ENCODE measurements at regions not wholly inside any gene's neighbourhood (a gene's known extent, or its start where the extent isn't known, plus 50 kb on each side); places are given as distances from the start of the nearest gene placed in this dataset.

DNA sequence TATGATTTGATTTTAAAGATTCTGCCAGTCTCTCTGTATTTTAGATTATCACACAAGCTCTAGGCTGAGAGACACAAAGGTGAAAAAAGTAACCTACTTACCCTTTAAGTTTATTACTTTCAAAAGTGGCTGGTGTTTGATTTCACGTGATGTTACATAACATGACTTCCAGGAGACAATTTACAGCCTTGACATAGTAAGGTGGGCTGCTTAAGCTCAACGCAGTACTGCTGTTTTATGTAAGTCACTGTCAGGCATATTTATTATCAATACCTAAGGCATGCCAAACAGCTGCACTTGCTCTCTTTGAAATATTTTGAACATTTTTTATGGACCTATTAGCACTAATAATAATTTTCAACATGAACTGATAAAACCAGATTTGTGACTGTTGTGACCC is 451.5 kb upstream of the FAM241A start:
- in situ Hi-C loops (cut with MboI; ENCODE audit: low pct_unique_long_range_greater_than_20kb in 2 of 9, low sequenced_read_pairs in 9 of 9, unreplicated experiment in 9 of 9) = no loop called here
- ATAC-seq (replicated peaks in 6 of 8) = no peak
- WGBS, 10 experiments = 58 to 100% (median 80%) methylated on average over 1 to 2 of the region's 2 CpGs
- Histone ChIP-seq H3K27ac (no peak overlapping the region), H3K4me1 (replicated peaks in 1 of 2) (no peaks in the 10 kb centered on the region), H3K4me3 (no peak overlapping the region)

DNA sequence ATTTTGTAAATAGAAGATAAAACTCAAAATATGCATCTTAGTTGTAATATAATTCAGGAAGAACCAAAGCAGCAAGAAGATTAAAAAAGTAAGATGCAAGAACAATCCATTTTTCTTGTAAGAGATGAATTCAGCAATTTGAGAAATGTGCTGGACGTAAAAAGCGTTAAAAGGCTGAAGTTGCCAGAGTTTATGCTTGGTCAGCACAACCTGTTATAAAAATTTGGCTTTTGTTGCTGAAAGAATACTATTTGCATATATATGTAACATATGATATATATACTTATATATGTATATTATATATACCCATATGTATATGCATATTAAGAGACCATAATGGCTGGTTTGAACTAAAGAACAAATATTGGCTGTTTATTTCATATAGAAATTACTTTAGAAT is 449.6 kb upstream of the FAM241A start:
- Histone ChIP-seq H3K4me3 (no peak overlapping the region), H3K27ac (no peak overlapping the region), H3K4me1 (replicated peaks in 1 of 2) (no peaks in the 10 kb centered on the region)
- no peak for ATAC-seq (replicated peaks in 6 of 8)
- in situ Hi-C loops (cut with MboI; ENCODE audit: low pct_unique_long_range_greater_than_20kb in 2 of 9, low sequenced_read_pairs in 9 of 9, unreplicated experiment in 9 of 9) = no loop called here
- WGBS, 10 experiments = 81 to 100% (median 100%) methylated on average over 1 to 2 of the region's 2 CpGs; no CpG with 5 or more reads in 3 of the 10 experiments

DNA sequence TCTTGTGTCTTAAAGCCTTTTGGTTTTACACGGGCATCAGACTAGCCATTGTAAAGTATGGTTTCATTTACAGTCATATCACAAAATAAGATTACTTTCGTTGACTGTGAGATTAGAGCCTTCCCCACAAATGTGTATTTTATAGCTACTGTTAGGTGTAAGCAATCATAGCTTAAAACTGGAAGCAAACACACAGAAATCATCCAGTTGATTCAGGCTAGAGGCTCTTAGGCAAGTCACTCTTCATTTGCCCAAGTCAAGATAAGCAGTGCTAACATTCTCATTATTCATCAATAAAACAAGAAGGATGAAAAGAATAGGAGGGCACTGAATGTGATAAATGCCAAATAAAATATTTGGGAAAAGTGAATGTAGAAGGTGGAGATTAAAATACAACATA is 448.7 kb upstream of the FAM241A start:
- no peak for ATAC-seq (replicated peaks in 6 of 8)
- Histone ChIP-seq H3K4me3 (no peak overlapping the region), H3K4me1 (replicated peaks in 1 of 2) (no peaks in the 10 kb centered on the region), H3K27ac (no peak overlapping the region)
- 0 to 81% (median 69%) methylated on average over 1 to 2 of the region's 2 CpGs; no CpG with 5 or more reads in 2 of the 10 experiments for WGBS, 10 experiments
- in situ Hi-C loops (cut with MboI; ENCODE audit: low pct_unique_long_range_greater_than_20kb in 2 of 9, low sequenced_read_pairs in 9 of 9, unreplicated experiment in 9 of 9) = no loop called here

DNA sequence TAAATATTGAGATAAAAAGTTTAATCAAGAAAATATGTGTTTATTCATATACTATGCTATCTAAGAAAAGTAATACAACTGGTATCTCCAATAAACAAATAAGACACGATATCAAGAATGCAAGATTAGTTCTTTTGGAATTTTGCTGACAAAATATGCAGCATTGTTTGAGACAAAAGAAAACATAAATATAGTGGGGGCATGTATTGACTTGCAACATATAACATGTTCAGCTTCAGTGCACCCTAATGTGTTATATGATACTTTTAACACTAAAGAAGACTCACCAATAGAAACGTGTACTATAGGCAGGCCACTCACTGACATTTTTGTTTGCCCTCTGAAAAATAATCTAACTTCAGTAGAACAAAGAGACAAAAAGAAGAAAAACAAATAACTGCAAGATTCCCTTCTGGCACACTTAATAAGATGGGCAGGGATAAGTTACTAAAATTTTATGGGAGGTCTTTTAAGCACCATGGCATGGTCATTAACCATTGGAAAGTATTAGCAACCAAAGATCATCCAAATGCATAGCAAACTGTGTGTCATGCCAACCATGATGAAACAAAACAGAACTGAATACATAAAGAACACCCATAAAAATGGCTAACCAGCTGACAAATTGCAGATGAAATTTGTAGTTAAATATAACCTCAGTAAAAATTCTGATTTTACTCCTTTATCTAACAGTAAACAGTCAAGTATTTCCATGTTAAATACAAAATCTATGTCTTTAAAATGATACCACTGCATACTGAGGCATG is 447.9 kb upstream of the FAM241A start:
- ATAC-seq (replicated peaks in 6 of 8) = peak in 3 of 8 experiments; percentile 42 to 67 (median 45)
- Histone ChIP-seq H3K4me3 (no peak overlapping the region), H3K27ac (no peak overlapping the region), H3K4me1 (replicated peaks in 1 of 2) (no peaks in the 10 kb centered on the region)
- 17 to 91% (median 60%) methylated on average over 1 to 2 of the region's 2 CpGs for WGBS, 10 experiments
- in situ Hi-C loops (cut with MboI; ENCODE audit: low pct_unique_long_range_greater_than_20kb in 2 of 9, low sequenced_read_pairs in 9 of 9, unreplicated experiment in 9 of 9) = no loop called here

DNA sequence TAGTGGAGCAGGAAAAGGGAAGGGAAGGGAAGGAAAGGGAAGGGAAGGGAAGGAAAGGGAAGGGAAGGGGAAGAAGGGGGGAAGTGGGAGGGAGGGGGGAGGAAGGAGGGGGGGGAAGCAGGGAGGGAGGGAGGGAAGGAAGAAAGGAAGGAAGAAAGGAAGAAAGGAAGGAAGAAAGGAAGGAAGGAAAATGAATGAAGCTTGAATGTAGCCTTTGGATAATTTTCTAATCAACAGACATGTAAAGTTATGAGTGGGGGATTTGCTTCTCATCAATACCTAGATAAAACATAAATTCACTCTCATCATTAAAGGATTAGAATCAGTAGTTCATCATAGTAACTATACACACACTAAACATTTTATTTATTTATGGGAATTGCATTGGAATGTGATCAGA is 446.9 kb upstream of the FAM241A start:
- Histone ChIP-seq H3K27ac (no peak overlapping the region), H3K4me3 (no peak overlapping the region), H3K4me1 (replicated peaks in 1 of 2) (no peaks in the 10 kb centered on the region)
- in situ Hi-C loops (cut with MboI; ENCODE audit: low pct_unique_long_range_greater_than_20kb in 2 of 9, low sequenced_read_pairs in 9 of 9, unreplicated experiment in 9 of 9) = no loop called here
- no peak for ATAC-seq (replicated peaks in 6 of 8)

DNA sequence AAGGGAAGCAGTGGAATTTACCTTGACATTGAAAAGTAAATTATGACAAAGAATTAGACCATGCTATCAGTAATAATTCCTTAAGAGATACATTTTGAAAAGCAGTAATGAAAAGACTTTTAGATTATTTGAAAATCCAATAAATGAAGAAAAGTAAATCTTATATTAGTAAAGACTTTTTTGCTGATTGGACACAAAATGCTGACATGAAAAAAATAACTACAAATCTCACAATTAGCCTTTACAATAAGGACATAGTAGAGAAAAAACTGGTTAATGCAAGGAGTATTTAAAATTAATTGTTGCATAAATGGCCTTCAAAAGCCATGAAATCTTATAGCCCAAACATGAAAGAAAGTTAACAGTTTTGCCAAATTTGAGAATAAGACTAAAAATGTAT is 446.1 kb upstream of the FAM241A start:
- H3K27ac ChIP-seq = no peak overlapping the region
- in situ Hi-C loops (cut with MboI; ENCODE audit: low pct_unique_long_range_greater_than_20kb in 2 of 9, low sequenced_read_pairs in 9 of 9, unreplicated experiment in 9 of 9) = no loop called here
- H3K4me1 ChIP-seq (replicated peaks in 1 of 2) = no peaks in the 10 kb centered on the region
- no peak overlapping the region for H3K4me3 ChIP-seq
- no peak for ATAC-seq (replicated peaks in 6 of 8)

DNA sequence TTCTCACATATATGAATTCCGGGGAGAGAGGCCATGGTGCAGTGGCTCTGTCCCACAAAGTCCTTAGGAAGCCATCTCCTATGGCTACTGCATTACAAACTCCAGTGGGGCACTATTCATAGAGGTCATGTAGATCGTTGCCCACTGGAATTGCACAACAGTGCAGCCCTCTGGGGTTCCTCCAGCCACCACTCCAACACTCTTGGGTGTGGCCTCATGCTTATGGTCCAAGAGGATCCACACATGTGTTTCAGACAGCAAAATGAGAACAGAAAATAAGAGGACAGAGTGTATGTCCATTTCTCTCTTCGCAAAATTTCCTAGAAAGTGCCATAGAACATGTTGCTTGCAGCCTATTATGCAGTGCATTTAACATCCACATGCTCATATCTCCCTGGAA is 444.2 kb upstream of the FAM241A start:
- 9 to 100% (median 76%) methylated on average over 1 to 3 of the region's 3 CpGs for WGBS, 10 experiments
- no peak overlapping the region for H3K4me3 ChIP-seq
- H3K4me1 ChIP-seq (replicated peaks in 1 of 2) = no peaks in the 10 kb centered on the region
- no peak overlapping the region for H3K27ac ChIP-seq
- in situ Hi-C loops (cut with MboI; ENCODE audit: low pct_unique_long_range_greater_than_20kb in 2 of 9, low sequenced_read_pairs in 9 of 9, unreplicated experiment in 9 of 9) = no loop called here
- peak in 2 of 8 experiments; percentile 48 to 50 for ATAC-seq (replicated peaks in 6 of 8)

DNA sequence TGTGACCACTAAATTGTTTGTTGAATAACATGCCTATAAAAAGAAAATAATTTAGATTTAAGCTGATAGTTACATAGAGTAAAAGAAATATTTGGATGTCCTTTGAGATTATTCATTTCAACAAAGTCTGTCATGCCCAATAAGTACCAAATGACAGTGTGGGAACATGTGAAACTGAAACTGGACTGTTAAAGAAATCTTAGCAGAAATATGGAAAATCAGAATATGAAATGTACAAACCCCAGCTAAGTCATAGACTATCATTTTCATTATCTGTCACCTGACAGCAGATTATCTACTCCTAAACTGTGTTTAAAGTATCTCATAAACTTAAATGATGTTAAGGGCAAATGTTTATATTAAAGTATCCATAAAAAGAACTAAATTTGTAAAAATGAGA is 437.8 kb upstream of the FAM241A start:
- H3K4me3 ChIP-seq = no peak overlapping the region
- no peak for ATAC-seq (replicated peaks in 6 of 8)
- H3K4me1 ChIP-seq (replicated peaks in 1 of 2) = peaks cover 1 to 5% of the 10 kb centered on the region in 2 donors
- in situ Hi-C loops (cut with MboI; ENCODE audit: low pct_unique_long_range_greater_than_20kb in 2 of 9, low sequenced_read_pairs in 9 of 9, unreplicated experiment in 9 of 9) = no loop called here
- H3K27ac ChIP-seq = no peak overlapping the region

DNA sequence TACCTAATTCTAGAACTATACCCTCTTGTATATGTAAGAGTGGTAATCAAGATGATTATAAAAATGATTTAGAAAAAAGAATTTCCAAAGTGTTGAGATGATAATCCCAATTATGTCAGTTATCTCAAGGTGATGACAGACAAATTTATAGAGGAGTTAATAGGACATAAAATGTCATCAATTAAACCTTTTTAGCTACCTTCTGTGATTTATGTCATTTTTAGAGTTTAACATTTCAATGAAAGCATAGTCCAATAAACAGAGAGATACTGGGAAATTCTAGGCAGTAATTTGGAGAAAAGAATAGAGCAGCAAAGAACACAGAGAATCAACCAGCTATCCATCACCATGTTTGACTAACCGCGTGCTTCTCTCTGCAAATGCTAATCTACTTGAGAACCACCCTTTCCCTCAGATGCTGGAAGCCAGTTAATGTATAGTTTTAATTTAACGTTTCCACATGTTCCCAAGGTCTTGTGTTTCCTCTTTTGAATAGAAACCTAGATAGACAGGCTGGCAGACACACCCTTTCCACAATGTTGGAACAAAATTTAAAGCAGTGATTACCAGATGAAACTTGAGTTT is 433.1 kb upstream of the FAM241A start:
- 0 to 50% (median 9%) methylated on average over 2 to 3 of the region's 3 CpGs; no CpG with 5 or more reads in 2 of the 10 experiments for WGBS, 10 experiments
- ATAC-seq (replicated peaks in 6 of 8) = peak in 5 of 8 experiments; percentile 58 to 95 (median 89)
- Histone ChIP-seq H3K4me1 (replicated peaks in 1 of 2) (peaks cover 6 to 20% of the 10 kb centered on the region in 2 donors), H3K27ac (no peak overlapping the region), H3K4me3 (no peak overlapping the region)
- in situ Hi-C loops (cut with MboI; ENCODE audit: low pct_unique_long_range_greater_than_20kb in 2 of 9, low sequenced_read_pairs in 9 of 9, unreplicated experiment in 9 of 9) = no loop called here

DNA sequence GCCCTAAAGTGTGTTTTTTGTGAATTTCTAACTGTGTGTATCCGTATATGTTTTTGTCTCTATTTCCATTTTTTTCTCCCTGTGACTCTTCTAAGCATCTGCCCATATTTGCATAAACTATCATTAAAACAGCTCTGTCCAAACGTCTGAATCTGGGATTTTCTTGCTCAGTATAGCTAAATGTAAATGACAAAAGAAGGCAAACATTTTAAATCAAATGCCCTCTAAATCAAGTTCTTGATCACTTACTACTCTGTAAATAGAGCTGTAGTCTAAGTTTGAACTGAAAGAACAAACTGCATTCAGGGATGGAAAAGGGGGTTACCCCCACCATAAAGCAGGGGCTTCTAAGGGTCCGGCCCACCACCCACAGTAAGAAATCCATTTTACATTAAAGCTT is 432.0 kb upstream of the FAM241A start:
- in situ Hi-C loops (cut with MboI; ENCODE audit: low pct_unique_long_range_greater_than_20kb in 2 of 9, low sequenced_read_pairs in 9 of 9, unreplicated experiment in 9 of 9) = no loop called here
- Histone ChIP-seq H3K27ac (no peak overlapping the region), H3K4me1 (replicated peaks in 1 of 2) (peaks cover 6 to 20% of the 10 kb centered on the region in 2 donors), H3K4me3 (no peak overlapping the region)
- peak in 1 of 8 experiments; percentile 39 for ATAC-seq (replicated peaks in 6 of 8)
- 0 to 65% (median 50%) methylated on average over 1 to 3 of the region's 3 CpGs for WGBS, 10 experiments

DNA sequence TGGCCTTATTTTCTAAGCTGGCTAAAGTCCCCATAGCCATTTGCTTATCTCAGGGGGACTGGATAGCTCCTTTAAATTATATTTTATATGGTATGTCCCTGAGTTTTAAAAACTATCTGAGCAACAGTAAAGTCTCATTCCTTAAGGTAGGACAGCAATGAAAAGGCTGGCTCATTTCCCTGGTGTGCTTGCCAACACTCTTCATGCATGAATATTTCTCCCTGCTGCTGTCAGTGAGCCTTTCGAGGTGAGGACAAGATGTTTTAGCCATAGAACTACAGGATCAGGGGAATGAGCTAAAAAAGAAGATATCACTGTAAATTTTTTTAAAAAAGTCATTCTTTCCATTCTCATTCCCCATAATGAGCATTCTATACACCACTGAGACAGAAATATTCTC is 427.3 kb upstream of the FAM241A start:
- WGBS, 10 experiments = 0 to 83% (median 40%) methylated on average over 1 of the region's 1 CpG; no CpG with 5 or more reads in 4 of the 10 experiments
- no peak overlapping the region for H3K4me3 ChIP-seq
- ATAC-seq (replicated peaks in 6 of 8) = peak in 1 of 8 experiments; percentile 47
- H3K27ac ChIP-seq = no peak overlapping the region
- H3K4me1 ChIP-seq (replicated peaks in 1 of 2) = peaks cover 9 to 27% of the 10 kb centered on the region in 2 donors
- in situ Hi-C loops (cut with MboI; ENCODE audit: low pct_unique_long_range_greater_than_20kb in 2 of 9, low sequenced_read_pairs in 9 of 9, unreplicated experiment in 9 of 9) = no loop called here

DNA sequence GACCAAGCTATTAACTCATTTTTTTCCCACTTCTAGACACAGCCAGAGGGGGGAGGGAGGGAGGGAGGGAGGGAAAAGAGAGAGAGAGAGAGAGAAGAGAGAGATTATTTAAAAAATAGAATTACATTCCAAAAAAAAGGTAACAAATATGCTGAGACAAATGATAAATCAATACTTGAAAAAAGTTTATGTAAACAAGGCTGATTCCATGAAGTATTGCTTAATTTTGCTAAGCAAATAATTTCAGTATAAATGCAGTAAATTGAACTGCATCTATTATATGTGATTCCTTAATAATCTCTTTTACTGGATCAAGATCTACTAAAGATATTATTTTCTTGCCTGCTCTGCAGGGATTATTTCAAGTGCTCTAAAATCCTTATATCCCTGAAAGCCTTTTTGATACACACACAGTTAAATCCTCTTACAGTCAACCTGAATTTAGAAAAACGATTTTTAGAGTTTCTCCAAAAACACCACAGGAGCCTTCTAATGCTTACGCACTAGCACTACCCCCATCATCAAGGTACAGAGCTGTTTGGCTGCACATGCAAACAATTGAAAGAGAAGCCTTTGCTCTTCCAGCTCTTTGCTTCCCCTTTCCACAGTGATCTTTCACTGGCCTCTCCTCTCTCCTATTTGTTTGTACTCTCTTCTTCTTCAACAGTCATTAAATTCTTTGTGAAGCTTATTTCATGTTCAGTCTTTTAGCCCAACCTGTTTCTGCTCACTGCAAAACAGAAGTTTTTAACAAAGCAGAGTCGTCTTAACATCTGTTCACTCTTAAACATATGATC is 426.3 kb upstream of the FAM241A start:
- in situ Hi-C loops (cut with MboI; ENCODE audit: low pct_unique_long_range_greater_than_20kb in 2 of 9, low sequenced_read_pairs in 9 of 9, unreplicated experiment in 9 of 9) = no loop called here
- H3K27ac ChIP-seq = no peak overlapping the region
- ATAC-seq (replicated peaks in 6 of 8) = no peak
- H3K4me3 ChIP-seq = no peak overlapping the region
- H3K4me1 ChIP-seq (replicated peaks in 1 of 2) = peaks cover 8 to 16% of the 10 kb centered on the region in 2 donors
- 13 to 67% (median 47%) methylated on average over 1 to 3 of the region's 3 CpGs for whole genome bisulfite sequencing, 10 experiments

DNA sequence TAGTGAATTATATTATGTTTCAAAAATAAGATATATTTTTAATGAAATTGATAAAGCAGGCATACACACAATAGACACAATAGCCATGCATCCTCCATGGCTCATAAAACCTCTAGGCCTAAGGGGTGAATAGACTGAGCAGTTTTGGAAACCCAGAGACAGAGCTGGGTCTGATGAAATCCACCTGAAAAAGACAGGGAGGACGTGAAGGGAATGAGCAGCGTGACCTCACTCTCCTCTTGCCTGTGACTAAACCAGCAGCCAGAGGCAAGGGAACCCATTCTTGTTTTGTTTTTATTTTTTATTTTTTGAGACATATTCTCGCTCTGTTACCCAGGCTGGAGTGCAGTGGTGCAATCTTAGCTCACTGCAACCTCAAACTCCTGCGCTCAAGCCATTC is 424.4 kb upstream of the FAM241A start:
- in situ Hi-C loops (cut with MboI; ENCODE audit: low pct_unique_long_range_greater_than_20kb in 2 of 9, low sequenced_read_pairs in 9 of 9, unreplicated experiment in 9 of 9) = no loop called here
- peak in 3 of 8 experiments; percentile 37 to 93 (median 83) for ATAC-seq (replicated peaks in 6 of 8)
- 71 to 94% (median 85%) methylated on average over 1 to 4 of the region's 4 CpGs; no CpG with 5 or more reads in 2 of the 10 experiments for WGBS, 10 experiments
- Histone ChIP-seq H3K27ac (no peak overlapping the region), H3K4me3 (no peak overlapping the region), H3K4me1 (replicated peaks in 1 of 2) (peaks cover 8 to 16% of the 10 kb centered on the region in 2 donors)

Data from motor neuron (in vitro differentiated cells).